ENCODE measurements at regions not wholly inside any gene's neighbourhood (a gene's known extent, or its start where the extent isn't known, plus 50 kb on each side); places are given as distances from the start of the nearest gene placed in this dataset.

DNA sequence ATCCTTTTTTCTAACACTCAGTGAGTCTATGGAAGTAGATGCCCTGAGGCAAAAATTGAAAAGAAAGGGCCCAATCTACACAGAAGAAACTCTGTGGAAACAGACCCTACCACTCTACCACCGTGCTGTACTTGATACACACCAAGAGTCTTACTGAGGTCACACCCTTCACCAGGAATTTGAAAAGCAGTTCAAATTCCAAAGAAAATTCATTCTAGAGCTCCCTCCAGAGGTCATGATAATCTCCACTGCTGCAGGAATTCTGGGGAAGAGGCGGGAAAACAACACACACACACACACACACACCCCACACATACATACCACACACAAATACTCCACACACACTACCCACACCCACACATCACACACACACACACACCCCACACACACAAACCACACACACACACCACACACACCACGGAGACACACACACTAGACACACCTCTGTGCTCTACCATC, 336.8 kb downstream of the HDGFL1 start:
- TF ChIP-seq, protein P1, sequence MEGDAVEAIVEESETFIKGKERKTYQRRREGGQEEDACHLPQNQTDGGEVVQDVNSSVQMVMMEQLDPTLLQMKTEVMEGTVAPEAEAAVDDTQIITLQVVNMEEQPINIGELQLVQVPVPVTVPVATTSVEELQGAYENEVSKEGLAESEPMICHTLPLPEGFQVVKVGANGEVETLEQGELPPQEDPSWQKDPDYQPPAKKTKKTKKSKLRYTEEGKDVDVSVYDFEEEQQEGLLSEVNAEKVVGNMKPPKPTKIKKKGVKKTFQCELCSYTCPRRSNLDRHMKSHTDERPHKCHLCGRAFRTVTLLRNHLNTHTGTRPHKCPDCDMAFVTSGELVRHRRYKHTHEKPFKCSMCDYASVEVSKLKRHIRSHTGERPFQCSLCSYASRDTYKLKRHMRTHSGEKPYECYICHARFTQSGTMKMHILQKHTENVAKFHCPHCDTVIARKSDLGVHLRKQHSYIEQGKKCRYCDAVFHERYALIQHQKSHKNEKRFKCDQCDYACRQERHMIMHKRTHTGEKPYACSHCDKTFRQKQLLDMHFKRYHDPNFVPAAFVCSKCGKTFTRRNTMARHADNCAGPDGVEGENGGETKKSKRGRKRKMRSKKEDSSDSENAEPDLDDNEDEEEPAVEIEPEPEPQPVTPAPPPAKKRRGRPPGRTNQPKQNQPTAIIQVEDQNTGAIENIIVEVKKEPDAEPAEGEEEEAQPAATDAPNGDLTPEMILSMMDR (IDR thresholded peaks at IDR 0.05; ENCODE audit: insufficient read depth, low read depth, low read length): peak; percentile 52
- H3K4me3 ChIP-seq (ENCODE audit: low read depth, low read length): no peak overlapping the region
- DNase-seq (ENCODE audit: low read depth): peak; percentile 54

DNA sequence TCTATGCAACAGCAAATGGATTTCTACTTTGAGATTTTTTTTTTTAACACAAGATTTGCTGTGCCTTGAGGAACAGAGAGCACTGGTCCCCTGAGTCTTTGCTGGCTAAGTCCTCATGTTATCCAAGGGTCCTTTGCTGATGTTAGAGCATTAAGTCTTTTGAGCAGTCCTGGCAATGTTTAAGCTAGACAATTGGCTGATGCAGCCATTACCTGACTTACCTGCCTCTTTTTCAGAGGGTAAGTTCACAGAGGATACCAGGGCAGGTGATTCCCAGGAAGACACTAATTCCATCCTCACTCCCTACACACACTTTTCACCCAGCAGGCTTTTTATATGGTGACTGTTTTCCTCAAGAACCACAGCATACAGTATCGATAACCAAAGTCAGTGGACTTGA, 337.7 kb downstream of the HDGFL1 start:
- no peak for DNase-seq (ENCODE audit: low read depth)
- no peak overlapping the region for H3K4me3 ChIP-seq (ENCODE audit: low read depth, low read length)
- TF ChIP-seq, protein P1 (IDR thresholded peaks at IDR 0.05; ENCODE audit: insufficient read depth, low read depth, low read length): no peak

DNA sequence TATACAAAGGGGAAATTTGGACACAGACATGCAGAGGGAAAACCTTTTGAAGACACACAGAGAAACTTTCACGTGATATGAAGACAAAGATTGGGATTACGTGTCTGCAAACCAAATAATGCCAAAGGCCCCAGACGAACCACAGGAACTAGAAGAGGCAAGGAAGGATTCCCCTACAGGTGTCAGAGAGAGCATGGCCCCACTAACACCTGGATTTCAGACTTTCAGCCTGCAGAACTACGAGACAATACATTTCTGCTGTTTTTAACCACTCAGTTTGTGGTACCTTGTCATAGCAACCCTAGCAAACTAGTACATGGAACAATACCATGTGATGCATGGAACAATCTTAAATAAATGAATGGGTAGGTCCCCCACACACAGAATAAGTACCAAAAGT, 341.0 kb downstream of the HDGFL1 start:
- H3K4me3 ChIP-seq (ENCODE audit: low read depth, low read length): no peak overlapping the region
- TF ChIP-seq, protein P1 (IDR thresholded peaks at IDR 0.05; ENCODE audit: insufficient read depth, low read depth, low read length): no peak
- no peak for DNase-seq (ENCODE audit: low read depth)

DNA sequence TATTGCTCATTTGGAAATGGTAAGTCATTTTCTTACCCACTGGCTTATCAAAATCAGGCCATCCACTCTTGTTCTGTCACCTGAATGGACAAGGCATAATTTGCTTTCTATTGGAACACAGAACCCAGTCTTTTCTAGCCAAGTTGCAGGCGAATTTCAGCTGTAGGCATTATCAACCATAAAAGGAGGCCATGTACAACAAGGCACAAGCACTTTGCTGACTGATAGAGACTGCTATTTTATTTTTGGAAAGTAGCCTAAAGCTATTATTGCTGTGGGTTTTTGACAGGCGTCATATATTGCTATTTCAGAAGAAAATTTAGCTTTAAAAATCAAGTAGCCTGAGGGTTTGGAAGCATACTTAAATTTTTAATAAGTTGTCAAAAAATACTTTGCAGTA, 344.2 kb downstream of the HDGFL1 start:
- TF ChIP-seq, protein P1 (IDR thresholded peaks at IDR 0.05; ENCODE audit: insufficient read depth, low read depth, low read length): no peak
- no peak overlapping the region for H3K4me3 ChIP-seq (ENCODE audit: low read depth, low read length)
- no peak for DNase-seq (ENCODE audit: low read depth)

DNA sequence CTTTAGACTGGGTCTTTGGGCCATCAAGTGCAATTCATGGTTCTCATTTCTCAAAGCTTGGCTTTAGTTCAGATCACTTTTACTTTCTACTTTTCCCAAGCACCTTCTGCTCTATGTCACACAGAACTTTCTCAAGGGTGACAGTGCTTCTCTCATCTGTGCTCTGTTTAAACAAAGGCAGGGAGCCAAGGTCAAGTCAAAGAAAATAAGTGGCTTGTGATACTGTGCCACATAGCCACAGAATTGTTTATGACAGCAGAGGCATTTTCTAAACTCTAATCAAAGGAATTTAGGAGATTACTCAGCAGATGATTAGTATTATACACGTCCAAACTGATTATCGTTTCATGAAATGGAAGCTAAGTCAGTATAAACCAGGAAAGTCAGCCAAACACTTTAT, 348.0 kb downstream of the HDGFL1 start:
- no peak overlapping the region for H3K4me3 ChIP-seq (ENCODE audit: low read depth, low read length)
- DNase-seq (ENCODE audit: low read depth): peak; percentile 21
- TF ChIP-seq, protein P1 (IDR thresholded peaks at IDR 0.05; ENCODE audit: insufficient read depth, low read depth, low read length): no peak

DNA sequence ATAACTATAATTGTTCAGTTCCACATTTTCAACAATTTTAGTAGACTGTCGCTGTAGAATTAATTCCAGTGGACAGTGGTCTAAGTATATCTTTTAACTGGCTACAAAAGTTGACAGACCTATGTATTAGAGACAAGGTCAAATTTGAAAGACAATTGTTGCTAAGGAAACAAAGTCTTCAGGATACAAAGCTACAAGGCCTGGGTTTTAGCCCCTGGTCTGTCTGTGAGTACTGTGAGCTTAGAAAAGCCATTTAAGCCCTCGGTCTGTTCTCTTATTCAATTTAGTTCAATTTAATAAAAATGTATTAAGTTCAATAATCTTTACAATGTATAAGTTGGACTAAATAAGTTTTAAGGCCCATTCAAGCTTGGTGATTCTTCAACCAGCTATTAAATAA, 352.5 kb downstream of the HDGFL1 start:
- H3K4me3 ChIP-seq (ENCODE audit: low read depth, low read length): no peak overlapping the region
- TF ChIP-seq, protein P1 (IDR thresholded peaks at IDR 0.05; ENCODE audit: insufficient read depth, low read depth, low read length): no peak
- no peak for DNase-seq (ENCODE audit: low read depth)

DNA sequence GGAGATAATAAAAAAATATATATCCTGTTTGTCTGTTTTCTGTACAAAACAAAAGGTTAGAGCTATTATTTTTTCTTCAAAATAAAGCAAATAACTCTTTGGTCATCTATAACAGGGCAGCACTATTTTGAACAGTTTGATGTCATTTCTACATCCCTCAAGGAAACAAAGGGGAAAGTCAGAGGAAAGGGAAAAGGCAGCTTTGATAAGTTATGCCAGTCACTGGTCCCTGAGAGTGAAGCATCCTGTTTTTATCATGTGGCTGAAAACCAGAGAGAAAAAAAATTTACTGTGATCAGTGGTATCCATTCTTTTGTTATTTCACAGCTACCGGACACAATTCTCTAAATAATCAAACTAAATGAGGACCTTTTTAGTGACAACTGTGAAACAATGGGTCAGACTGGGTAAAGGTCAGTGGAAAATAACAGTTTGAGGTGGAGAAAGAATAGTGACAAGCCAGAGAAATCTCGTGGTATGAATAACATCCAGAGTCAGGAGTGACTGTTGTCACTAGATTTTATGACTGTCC, 356.0 kb downstream of the HDGFL1 start:
- DNase-seq (ENCODE audit: low read depth): no peak
- TF ChIP-seq, protein P1 (IDR thresholded peaks at IDR 0.05; ENCODE audit: insufficient read depth, low read depth, low read length): no peak

More for the DNA sequence above, 356.0 kb downstream of the HDGFL1 start:
- H3K4me3 ChIP-seq (ENCODE audit: low read depth, low read length): no peak overlapping the region

Measured in fibroblast of villous mesenchyme (primary cell).